RWPE1 (cell line): ENCODE measurements at regions not wholly inside any gene's neighbourhood (a gene's known extent, or its start where the extent isn't known, plus 50 kb on each side); places are given as distances from the start of the nearest gene placed in this dataset.

Source experiments
- CTCF ChIA-PET: fragments of 350-600 bp; sonication (Branson Sonifier 250); formaldehyde crosslinking; extraction: SDS; loops from one replicate; lab custom pipeline; 2021; lab: Yijun Ruan, JAX
- POLR2A ChIA-PET: fragments of 400-600 bp; formaldehyde crosslinking; extraction: SDS; loops from one replicate; lab custom pipeline; 2020; ENCODE audit warnings: antibody characterized with exemption; ENCODE audit not compliant: low non-redundant PET; lab: Yijun Ruan, JAX
- DNase-seq: peaks from one replicate; pipeline ENCODE4 v3.0.0; 2012; ENCODE audit warnings: low spot score
- H3K27ac ChIP-seq: fragments of 450-650 bp; 2 replicates; pipeline ENCODE4 v1.5.1; 2017
- CTCF ChIP-seq: fragments of 450-650 bp; conservative IDR thresholded peaks from 2 replicates; pipeline ENCODE4 v1.5.1; 2017; ENCODE audit warnings: low read depth, mild to moderate bottlenecking

- POLR2A ChIA-PET, result no interaction called here
- CTCF ChIA-PET, result no interaction called here
- no peak for DNase-seq
- no peak for TF ChIP-seq CTCF
- H3K27ac ChIP-seq, result no peak overlapping the region
These were observed 170.1 kb upstream of the B3GAT1 start for GRCh38 chr11:134581966-134582769.

- CTCF ChIA-PET, result no interaction called here
- DNase-seq, result no peak
- no peak overlapping the region for H3K27ac ChIP-seq
- POLR2A ChIA-PET, result no interaction called here
- no peak for TF ChIP-seq CTCF
These were observed 169.1 kb upstream of the B3GAT1 start for GRCh38 chr11:134581121-134581626.

- TF ChIP-seq CTCF, result no peak
- no peak overlapping the region for H3K27ac ChIP-seq
- ChIA-PET CTCF (interaction anchor here (0.7 kb wide), 1 partner anchor 115 kb away, joined by 3 read pairs; no protein-coding TSS in a partner anchor), POLR2A (no interaction called here)
- DNase-seq, result no peak
These were observed 168.6 kb upstream of the B3GAT1 start for GRCh38 chr11:134580610-134580975.

GRCh38 chr11:134579724-134580609 lies 167.9 kb upstream of the B3GAT1 start:
- no peak for TF ChIP-seq CTCF
- CTCF ChIA-PET, result interaction anchor here (0.6 to 0.7 kb wide), 3 partner anchors 76 to 146 kb away, joined by 3 read pairs; no protein-coding TSS in a partner anchor
- POLR2A ChIA-PET, result no interaction called here
- H3K27ac ChIP-seq, result no peak overlapping the region
- peak; percentile 18 for DNase-seq

- POLR2A ChIA-PET, result no interaction called here
- CTCF ChIA-PET, result interaction anchor here (0.6 to 0.7 kb wide), 2 partner anchors 75 to 147 kb away, joined by 3 read pairs; no protein-coding TSS in a partner anchor
- no peak for DNase-seq
- H3K27ac ChIP-seq, result no peak overlapping the region
- TF ChIP-seq CTCF, result no peak
These were observed 167.0 kb upstream of the B3GAT1 start for GRCh38 chr11:134578807-134579723.
